Right renal pelvis (tissue), 4 donors: ENCODE measurements at regions not wholly inside any gene's neighbourhood (a gene's known extent, or its start where the extent isn't known, plus 50 kb on each side); places are given as distances from the start of the nearest gene placed in this dataset.

ENCODE experiments used
- DNase-seq, 4 donors: peaks; one replicate each; pipeline ENCODE4 v3.0.0-alpha.2; 2013; ENCODE audit warnings: low read depth in 4 of 4, low spot score in 3 of 4, missing footprints in 1 of 4

DNA sequence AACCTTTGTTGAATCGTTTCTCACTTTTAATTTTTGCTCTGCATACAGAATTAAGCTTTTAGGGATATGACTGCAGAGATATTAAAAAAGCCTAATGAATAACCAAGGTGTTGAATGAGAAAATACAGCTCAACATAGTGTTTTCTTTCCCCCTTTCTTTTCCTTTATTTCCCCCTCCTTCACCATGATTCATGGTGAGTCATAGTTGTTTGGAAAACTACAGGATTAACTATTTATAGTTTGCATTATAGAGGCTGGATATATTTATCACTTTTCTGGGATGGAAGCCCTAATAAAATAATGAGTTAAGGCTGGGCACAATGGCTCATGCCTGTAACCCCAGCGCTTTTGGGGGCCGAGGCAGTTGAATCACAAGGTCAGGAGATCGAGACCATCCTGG lies 115.0 kb downstream of the DNAJB9 start:
- DNase-seq, result no peak

GRCh38 chr7:108686494-108686893 lies 116.8 kb downstream of the DNAJB9 start:
- no peak for DNase-seq

DNA sequence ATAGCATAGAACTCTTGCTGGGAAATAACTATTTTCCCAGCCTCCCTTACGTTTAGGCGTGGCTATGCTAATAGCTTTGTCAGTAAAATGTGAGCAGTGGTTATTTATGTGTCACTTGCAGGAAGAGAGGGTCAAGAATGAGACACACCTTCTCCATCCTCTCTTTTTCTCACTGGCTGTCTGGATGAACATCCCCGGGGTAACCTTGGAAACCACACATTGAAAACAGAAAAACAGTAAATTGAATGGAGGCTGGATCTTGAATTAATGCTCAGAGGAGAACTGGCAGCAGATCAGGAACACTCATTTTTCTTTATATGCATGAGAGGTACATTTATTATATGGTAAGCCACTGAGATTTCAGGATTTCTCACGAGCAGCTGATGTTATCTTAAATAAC lies 127.6 kb downstream of the DNAJB9 start:
- DNase-seq, result no peak

DNA sequence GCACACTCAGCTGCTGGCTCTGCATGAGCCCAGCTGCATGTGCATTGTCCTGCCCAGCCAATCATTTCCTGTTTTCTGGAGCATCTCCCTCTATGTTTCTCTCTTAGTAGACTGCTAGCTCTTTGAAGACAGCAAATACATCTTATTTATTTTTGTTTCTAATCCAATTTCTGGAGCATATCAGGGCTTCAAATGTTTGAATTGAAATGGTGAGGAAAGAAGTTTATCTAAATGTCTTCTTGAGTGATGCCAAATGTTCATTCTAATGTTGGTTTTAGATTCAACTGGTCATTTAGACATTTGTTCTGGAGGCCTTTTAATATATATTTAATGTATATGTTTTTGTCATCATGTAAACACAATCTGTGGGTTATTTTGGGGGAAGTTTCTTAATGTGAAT lies 141.9 kb downstream of the DNAJB9 start:
- no peak for DNase-seq

DNA sequence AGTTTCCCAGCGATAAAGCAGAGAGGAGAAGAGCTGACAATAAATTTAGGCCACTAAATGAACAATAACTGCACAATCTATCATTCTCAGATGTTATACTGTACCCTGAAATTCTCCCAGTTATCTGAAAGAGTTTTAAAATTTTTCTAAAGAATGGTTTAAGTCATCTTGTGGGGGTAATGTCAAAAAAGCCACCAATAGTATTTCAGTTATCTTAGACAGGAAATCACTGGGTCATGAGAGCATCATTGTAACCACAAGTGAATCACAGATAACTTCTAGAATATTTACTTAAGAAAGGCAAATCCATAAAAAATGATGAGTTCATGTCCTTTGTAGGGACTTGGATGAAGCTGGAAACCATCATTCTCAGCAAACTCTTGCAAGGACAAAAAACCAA lies 147.1 kb downstream of the DNAJB9 start:
- DNase-seq, result no peak

GRCh38 chr7:108717781-108718180 lies 148.1 kb downstream of the DNAJB9 start:
- DNase-seq, result no peak

- no peak for DNase-seq
These were observed 150.0 kb downstream of the DNAJB9 start for GRCh38 chr7:108719631-108720030.

DNA sequence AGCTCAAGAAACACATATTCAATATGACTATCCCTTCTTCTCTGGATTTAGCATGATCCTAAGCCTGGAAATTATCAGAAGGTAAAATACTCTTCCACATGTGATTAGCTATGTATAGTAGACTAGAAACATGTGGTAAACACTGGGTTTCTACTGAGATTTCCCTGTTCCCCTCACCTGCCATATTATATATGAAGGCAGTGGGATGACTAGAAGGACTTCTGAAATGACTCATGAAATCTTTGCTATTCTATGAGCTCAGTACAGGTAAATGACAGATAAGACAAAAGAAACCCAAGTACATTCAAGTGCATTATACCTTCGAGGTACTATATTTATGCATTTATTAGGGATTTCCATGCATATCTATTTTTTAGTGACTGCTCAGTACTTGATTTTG lies 152.9 kb downstream of the DNAJB9 start:
- no peak for DNase-seq

GRCh38 chr7:108723381-108723814 lies 153.7 kb downstream of the DNAJB9 start:
- DNase-seq, result no peak

- DNase-seq, result no peak
These were observed 154.8 kb downstream of the DNAJB9 start for GRCh38 chr7:108724251-108725100.

DNA sequence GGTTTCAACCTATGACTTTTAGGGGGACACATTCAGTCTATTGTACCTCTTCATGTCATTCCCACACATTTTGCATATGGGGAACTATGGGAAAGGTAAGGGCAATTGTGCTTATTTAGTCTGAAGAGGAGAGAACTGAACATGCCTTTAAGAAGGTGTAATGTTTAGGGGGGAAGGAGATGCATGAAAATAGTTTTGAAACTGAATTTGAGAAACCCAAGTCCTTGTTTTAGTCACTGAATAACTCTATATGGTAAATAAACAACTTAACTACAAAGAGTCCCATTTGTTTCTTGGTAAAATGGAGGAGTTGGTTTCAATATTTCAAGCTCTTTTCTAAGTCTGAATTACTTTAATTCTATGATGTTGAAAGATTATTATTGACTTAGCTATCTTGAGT lies 166.1 kb downstream of the DNAJB9 start:
- DNase-seq, result no peak

GRCh38 chr7:108736221-108736891 lies 166.7 kb downstream of the DNAJB9 start:
- no peak for DNase-seq

DNA sequence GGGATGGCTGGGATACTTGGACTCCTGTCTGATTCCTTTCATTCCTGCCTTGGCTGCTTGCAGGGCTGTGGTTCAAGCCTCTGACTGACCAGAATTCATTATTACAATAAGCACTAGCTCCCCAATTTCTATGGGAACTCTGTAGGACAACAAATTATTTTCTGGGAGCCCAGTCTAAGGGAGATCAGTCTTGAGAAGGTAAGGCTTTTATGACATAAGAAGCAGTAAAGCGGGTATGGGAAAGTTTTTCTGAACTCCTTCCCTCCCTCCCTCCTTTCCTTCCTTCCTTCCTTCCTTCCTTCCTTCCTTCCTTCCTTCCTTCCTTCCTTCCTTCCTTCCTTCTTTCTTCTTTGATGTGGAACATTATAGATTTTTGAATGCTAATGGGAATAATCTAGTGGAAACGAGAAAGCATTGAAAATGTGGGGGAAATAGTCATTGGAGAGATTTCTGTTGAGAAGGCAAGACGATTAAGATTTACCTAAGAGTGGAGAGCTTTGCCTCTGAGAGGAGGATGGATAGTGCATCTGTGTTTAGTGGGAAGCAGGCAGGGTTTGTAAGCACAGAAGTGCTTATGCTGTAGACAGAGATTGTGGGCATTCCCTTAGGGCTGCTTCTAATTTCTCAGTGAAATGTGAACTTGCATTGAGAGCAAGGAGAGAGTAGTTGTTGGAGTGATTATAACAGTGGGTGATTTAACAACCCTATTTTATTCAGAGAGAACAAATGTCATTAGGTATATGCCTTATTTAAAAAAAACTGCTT lies 201.5 kb downstream of the DNAJB9 start:
- no peak for DNase-seq

DNA sequence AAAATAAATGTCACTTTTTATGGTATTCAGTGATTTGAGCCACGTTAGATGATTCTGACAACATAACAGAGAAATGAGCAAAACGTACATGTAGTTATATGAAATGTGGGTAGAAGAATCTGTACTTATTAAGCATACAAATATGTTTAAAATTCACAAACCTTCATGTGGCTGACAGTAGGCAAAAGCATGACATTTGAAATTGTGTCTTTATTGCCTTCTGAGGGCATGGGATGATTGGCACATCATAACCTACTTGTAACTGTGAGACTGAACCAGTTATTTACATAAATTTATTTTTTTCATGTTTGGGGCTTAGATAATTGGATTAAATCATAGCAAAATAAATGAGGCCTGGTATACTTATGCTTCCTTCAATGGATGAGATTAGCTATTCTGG lies 202.2 kb downstream of the DNAJB9 start:
- no peak for DNase-seq

- DNase-seq, result no peak
These were observed 208.3 kb downstream of the DNAJB9 start for GRCh38 chr7:108777966-108778365.

DNA sequence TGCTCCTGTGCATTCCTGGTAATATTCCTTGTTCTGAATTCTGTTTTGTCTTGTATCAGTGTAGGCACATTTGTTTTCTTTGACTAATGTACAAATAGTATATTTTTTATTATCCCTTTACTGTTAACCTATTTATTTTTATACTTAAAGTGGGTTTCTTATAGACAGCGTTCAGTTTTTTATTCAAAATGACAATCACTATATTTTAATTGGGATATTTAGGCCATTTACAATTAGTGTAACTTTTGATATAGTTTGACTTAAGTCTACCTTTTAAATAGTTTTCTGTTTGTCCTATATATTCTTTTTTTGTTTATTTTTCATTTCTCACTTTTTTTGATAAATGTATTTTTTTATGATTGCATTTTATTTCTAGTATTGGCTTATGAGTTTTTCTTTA lies 219.8 kb downstream of the DNAJB9 start:
- no peak for DNase-seq

- DNase-seq, result no peak
These were observed 224.8 kb downstream of the DNAJB9 start for GRCh38 chr7:108794466-108794865.

- no peak for DNase-seq
These were observed 233.0 kb downstream of the DNAJB9 start for GRCh38 chr7:108802650-108803049.

- no peak for DNase-seq
These were observed 236.2 kb downstream of the DNAJB9 start for GRCh38 chr7:108805808-108806397.

DNA sequence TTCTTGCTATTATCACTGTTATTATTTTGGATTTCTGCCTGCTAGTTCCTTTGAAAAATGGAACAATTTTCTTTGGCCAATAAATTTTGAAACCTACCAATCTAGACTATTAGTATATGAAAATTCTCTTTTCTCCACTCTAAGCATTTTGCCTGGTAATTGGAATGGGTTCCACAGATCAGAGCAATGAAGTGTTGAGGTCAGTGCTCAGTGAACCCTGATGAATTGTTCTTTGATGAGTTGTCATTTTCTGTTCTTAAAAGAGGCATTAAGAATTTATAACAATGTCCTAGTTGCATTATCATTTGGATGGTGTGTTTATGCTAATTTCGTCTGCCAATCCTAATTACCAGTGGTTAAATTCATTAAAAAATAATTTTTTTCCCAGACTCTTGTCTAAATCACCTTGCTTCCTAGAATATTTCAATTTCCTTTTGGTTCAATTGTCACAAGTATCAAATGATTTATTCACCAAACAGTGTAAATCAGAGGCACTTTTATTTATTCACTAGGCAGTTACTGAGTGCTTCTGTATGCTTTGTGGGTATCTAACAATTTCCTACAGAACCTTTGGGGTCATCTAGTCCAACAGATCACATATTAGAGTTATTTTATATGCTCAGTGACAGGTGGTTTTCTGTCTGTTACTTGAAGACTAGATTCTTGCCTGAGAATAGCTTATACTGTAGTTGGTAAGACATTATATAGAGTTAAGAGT lies 239.0 kb downstream of the DNAJB9 start:
- no peak for DNase-seq
